HepG2 (cell line): ENCODE measurements at regions not wholly inside any gene's neighbourhood (a gene's known extent, or its start where the extent isn't known, plus 50 kb on each side); places are given as distances from the start of the nearest gene placed in this dataset.

Experiments used
- ARID2 ChIP-seq: sonication (generic); formaldehyde crosslinking; IDR thresholded peaks from 2 replicates; pipeline ENCODE4 v1.8.1; 2022; ENCODE audit warnings: mild to moderate bottlenecking, missing genetic modification reagents, borderline replicate concordance
- ATF7 ChIP-seq, 2 experiments: fragments of 450-650 bp in 1 of 2; sonication (generic) in 1 of 2; formaldehyde crosslinking in 1 of 2; IDR thresholded peaks; 2 replicates each; pipeline versions ENCODE4 v1.4.0 to v1.6.1; 2016 to 2020; ENCODE audit warnings: antibody characterized with exemption in 1 of 2, mild to moderate bottlenecking in 1 of 2, missing genetic modification reagents in 1 of 2
- HCFC1 ChIP-seq: fragments of 150-350 bp; IDR thresholded peaks from 2 replicates; pipeline ENCODE4 v1.6.1; 2014; ENCODE audit warnings: low read depth, low read length
- HNF4A ChIP-seq: sonication (generic); formaldehyde crosslinking; IDR thresholded peaks from 2 replicates; pipeline ENCODE4 v1.4.0; 2020; ENCODE audit warnings: missing genetic modification reagents
- PAWR ChIP-seq: sonication (generic); formaldehyde crosslinking; IDR thresholded peaks from 2 replicates; pipeline ENCODE4 v1.4.0; 2020; ENCODE audit warnings: missing genetic modification reagents, mild to moderate bottlenecking, borderline replicate concordance
- ZKSCAN8 ChIP-seq: IDR thresholded peaks from 2 replicates; pipeline ENCODE4 v1.6.1; 2016; ENCODE audit warnings: borderline replicate concordance, missing genetic modification reagents, missing compliant biosample characterization
- ZNF460 ChIP-seq: sonication (generic); formaldehyde crosslinking; IDR thresholded peaks from 2 replicates; pipeline ENCODE4 v1.5.1; 2020; ENCODE audit warnings: missing genetic modification reagents, mild to moderate bottlenecking, borderline replicate concordance
- ZNF530 ChIP-seq: sonication (generic); formaldehyde crosslinking; IDR thresholded peaks from 2 replicates; pipeline ENCODE4 v1.5.0; 2020; ENCODE audit warnings: low read depth, mild to moderate bottlenecking, missing genetic modification reagents
- ZNF549 ChIP-seq: sonication (generic); formaldehyde crosslinking; IDR thresholded peaks from 2 replicates; pipeline ENCODE4 v1.5.0; 2020; ENCODE audit warnings: missing genetic modification reagents
- ZNF570 ChIP-seq: sonication (generic); formaldehyde crosslinking; IDR thresholded peaks from 2 replicates; pipeline ENCODE4 v1.4.0; 2020; ENCODE audit warnings: mild to moderate bottlenecking, missing genetic modification reagents, borderline replicate concordance
- TF ChIP-seq, protein P1 (sequence below): IDR thresholded peaks from 2 replicates; pipeline ENCODE4 v1.6.1; 2018; ENCODE audit warnings: missing genetic modification reagents, mild to moderate bottlenecking, missing compliant biosample characterization
- TF ChIP-seq, protein P2 (sequence below): sonication (generic); formaldehyde crosslinking; IDR thresholded peaks from 2 replicates; pipeline ENCODE4 v1.5.1; 2020; ENCODE audit warnings: mild to moderate bottlenecking, missing genetic modification reagents, moderate library complexity
- TF ChIP-seq, protein P3 (sequence below): sonication (generic); formaldehyde crosslinking; IDR thresholded peaks from 2 replicates; pipeline ENCODE4 v1.5.0; 2020; ENCODE audit warnings: mild to moderate bottlenecking, missing genetic modification reagents, borderline replicate concordance

DNA sequence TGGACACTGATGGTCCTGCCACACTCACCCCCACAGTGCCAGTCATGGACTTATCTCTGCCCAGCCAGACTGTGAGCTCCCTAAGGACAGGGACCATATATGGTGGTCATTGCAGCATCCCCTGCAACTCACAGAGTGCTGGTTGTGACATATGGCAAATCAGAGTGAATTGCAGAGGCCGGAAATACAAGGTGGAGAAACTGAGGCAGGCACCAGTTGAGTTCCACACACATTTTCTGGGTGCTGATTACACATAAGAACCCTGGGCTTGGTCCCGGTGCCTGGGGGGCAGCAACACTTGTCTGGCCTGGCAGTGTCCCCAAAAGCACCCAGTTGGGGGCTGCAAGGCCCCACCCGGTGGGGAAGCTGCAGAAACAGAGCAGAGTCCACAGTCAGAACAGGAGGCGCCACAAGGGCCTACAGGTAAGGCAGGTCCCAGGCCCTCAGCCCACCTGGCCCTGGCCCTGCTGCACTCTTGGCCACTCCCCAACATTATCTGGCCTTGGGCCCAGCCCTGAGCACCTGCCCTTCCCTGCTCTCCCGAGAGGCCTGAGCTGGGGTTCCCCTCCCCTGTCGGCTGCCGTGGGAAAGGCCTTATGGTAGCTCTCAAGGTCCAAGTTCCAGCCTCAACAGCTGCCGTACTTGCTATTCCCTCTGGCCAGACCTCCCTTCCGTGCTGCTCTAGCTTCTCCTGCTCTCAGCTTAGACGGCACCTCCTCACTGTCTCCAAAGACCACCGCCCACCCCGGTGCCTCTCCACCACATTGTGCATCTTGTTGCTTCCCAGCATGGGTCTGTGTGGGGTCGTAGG lies 140.8 kb upstream of the PTPN1 start (continued):
- TF ChIP-seq ZNF530 (CRISPR knock-in tag) (no peak), ZNF549 (CRISPR knock-in tag) (no peak), ATF7 (IDR thresholded peaks at IDR 0.05) (no peak), ATF7 (CRISPR knock-in tag; IDR thresholded peaks at IDR 0.05) (0 out of 2 replicates have a peak, but pooled peaks have one; percentile 7), ARID2 (CRISPR knock-in tag) (0 out of 2 replicates have a peak, but pooled peaks have one; percentile 50), ZKSCAN8 (0 out of 2 replicates have a peak, but pooled peaks have one; percentile 27), PAWR (CRISPR knock-in tag) (no peak), HCFC1 (peak; percentile 33; the same call in 1 of the 2 replicates), ZNF570 (CRISPR knock-in tag) (no peak), HNF4A (peak; percentile 94), ZNF460 (CRISPR knock-in tag) (no peak)
- TF ChIP-seq, protein P1, sequence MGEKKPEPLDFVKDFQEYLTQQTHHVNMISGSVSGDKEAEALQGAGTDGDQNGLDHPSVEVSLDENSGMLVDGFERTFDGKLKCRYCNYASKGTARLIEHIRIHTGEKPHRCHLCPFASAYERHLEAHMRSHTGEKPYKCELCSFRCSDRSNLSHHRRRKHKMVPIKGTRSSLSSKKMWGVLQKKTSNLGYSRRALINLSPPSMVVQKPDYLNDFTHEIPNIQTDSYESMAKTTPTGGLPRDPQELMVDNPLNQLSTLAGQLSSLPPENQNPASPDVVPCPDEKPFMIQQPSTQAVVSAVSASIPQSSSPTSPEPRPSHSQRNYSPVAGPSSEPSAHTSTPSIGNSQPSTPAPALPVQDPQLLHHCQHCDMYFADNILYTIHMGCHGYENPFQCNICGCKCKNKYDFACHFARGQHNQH (CRISPR knock-in tag), result no peak; the same call in 1 of the 2 replicates
- TF ChIP-seq, protein P2, sequence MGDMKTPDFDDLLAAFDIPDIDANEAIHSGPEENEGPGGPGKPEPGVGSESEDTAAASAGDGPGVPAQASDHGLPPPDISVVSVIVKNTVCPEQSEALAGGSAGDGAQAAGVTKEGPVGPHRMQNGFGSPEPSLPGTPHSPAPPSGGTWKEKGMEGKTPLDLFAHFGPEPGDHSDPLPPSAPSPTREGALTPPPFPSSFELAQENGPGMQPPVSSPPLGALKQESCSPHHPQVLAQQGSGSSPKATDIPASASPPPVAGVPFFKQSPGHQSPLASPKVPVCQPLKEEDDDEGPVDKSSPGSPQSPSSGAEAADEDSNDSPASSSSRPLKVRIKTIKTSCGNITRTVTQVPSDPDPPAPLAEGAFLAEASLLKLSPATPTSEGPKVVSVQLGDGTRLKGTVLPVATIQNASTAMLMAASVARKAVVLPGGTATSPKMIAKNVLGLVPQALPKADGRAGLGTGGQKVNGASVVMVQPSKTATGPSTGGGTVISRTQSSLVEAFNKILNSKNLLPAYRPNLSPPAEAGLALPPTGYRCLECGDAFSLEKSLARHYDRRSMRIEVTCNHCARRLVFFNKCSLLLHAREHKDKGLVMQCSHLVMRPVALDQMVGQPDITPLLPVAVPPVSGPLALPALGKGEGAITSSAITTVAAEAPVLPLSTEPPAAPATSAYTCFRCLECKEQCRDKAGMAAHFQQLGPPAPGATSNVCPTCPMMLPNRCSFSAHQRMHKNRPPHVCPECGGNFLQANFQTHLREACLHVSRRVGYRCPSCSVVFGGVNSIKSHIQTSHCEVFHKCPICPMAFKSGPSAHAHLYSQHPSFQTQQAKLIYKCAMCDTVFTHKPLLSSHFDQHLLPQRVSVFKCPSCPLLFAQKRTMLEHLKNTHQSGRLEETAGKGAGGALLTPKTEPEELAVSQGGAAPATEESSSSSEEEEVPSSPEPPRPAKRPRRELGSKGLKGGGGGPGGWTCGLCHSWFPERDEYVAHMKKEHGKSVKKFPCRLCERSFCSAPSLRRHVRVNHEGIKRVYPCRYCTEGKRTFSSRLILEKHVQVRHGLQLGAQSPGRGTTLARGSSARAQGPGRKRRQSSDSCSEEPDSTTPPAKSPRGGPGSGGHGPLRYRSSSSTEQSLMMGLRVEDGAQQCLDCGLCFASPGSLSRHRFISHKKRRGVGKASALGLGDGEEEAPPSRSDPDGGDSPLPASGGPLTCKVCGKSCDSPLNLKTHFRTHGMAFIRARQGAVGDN (CRISPR knock-in tag), result peak; percentile 99
- TF ChIP-seq, protein P3, sequence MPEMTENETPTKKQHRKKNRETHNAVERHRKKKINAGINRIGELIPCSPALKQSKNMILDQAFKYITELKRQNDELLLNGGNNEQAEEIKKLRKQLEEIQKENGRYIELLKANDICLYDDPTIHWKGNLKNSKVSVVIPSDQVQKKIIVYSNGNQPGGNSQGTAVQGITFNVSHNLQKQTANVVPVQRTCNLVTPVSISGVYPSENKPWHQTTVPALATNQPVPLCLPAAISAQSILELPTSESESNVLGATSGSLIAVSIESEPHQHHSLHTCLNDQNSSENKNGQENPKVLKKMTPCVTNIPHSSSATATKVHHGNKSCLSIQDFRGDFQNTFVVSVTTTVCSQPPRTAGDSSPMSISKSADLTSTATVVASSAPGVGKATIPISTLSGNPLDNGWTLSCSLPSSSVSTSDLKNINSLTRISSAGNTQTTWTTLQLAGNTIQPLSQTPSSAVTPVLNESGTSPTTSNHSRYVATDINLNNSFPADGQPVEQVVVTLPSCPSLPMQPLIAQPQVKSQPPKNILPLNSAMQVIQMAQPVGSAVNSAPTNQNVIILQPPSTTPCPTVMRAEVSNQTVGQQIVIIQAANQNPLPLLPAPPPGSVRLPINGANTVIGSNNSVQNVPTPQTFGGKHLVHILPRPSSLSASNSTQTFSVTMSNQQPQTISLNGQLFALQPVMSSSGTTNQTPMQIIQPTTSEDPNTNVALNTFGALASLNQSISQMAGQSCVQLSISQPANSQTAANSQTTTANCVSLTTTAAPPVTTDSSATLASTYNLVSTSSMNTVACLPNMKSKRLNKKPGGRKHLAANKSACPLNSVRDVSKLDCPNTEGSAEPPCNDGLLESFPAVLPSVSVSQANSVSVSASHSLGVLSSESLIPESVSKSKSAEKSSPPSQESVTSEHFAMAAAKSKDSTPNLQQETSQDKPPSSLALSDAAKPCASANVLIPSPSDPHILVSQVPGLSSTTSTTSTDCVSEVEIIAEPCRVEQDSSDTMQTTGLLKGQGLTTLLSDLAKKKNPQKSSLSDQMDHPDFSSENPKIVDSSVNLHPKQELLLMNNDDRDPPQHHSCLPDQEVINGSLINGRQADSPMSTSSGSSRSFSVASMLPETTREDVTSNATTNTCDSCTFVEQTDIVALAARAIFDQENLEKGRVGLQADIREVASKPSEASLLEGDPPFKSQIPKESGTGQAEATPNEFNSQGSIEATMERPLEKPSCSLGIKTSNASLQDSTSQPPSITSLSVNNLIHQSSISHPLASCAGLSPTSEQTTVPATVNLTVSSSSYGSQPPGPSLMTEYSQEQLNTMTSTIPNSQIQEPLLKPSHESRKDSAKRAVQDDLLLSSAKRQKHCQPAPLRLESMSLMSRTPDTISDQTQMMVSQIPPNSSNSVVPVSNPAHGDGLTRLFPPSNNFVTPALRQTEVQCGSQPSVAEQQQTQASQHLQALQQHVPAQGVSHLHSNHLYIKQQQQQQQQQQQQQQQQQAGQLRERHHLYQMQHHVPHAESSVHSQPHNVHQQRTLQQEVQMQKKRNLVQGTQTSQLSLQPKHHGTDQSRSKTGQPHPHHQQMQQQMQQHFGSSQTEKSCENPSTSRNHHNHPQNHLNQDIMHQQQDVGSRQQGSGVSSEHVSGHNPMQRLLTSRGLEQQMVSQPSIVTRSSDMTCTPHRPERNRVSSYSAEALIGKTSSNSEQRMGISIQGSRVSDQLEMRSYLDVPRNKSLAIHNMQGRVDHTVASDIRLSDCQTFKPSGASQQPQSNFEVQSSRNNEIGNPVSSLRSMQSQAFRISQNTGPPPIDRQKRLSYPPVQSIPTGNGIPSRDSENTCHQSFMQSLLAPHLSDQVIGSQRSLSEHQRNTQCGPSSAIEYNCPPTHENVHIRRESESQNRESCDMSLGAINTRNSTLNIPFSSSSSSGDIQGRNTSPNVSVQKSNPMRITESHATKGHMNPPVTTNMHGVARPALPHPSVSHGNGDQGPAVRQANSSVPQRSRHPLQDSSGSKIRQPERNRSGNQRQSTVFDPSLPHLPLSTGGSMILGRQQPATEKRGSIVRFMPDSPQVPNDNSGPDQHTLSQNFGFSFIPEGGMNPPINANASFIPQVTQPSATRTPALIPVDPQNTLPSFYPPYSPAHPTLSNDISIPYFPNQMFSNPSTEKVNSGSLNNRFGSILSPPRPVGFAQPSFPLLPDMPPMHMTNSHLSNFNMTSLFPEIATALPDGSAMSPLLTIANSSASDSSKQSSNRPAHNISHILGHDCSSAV (CRISPR knock-in tag), result no peak
